ENCODE measurements at regions not wholly inside any gene's neighbourhood (a gene's known extent, or its start where the extent isn't known, plus 50 kb on each side); places are given as distances from the start of the nearest gene placed in this dataset.

- TF ChIP-seq CTCF (IDR thresholded peaks at IDR 0.05) = no peak
- TF ChIP-seq POLR2A (IDR thresholded peaks at IDR 0.05) = no peak
These were observed 488.7 kb upstream of the SLC39A10 start for GRCh38 chr2:195168369-195168768.

Data from breast epithelium (tissue), 3 donors.